ENCODE measurements at regions not wholly inside any gene's neighbourhood (a gene's known extent, or its start where the extent isn't known, plus 50 kb on each side); places are given as distances from the start of the nearest gene placed in this dataset.

GRCh38 chr15:39211108-39211979 lies 369.5 kb upstream of the THBS1 start (continued):
- TF ChIP-seq, protein P1, sequence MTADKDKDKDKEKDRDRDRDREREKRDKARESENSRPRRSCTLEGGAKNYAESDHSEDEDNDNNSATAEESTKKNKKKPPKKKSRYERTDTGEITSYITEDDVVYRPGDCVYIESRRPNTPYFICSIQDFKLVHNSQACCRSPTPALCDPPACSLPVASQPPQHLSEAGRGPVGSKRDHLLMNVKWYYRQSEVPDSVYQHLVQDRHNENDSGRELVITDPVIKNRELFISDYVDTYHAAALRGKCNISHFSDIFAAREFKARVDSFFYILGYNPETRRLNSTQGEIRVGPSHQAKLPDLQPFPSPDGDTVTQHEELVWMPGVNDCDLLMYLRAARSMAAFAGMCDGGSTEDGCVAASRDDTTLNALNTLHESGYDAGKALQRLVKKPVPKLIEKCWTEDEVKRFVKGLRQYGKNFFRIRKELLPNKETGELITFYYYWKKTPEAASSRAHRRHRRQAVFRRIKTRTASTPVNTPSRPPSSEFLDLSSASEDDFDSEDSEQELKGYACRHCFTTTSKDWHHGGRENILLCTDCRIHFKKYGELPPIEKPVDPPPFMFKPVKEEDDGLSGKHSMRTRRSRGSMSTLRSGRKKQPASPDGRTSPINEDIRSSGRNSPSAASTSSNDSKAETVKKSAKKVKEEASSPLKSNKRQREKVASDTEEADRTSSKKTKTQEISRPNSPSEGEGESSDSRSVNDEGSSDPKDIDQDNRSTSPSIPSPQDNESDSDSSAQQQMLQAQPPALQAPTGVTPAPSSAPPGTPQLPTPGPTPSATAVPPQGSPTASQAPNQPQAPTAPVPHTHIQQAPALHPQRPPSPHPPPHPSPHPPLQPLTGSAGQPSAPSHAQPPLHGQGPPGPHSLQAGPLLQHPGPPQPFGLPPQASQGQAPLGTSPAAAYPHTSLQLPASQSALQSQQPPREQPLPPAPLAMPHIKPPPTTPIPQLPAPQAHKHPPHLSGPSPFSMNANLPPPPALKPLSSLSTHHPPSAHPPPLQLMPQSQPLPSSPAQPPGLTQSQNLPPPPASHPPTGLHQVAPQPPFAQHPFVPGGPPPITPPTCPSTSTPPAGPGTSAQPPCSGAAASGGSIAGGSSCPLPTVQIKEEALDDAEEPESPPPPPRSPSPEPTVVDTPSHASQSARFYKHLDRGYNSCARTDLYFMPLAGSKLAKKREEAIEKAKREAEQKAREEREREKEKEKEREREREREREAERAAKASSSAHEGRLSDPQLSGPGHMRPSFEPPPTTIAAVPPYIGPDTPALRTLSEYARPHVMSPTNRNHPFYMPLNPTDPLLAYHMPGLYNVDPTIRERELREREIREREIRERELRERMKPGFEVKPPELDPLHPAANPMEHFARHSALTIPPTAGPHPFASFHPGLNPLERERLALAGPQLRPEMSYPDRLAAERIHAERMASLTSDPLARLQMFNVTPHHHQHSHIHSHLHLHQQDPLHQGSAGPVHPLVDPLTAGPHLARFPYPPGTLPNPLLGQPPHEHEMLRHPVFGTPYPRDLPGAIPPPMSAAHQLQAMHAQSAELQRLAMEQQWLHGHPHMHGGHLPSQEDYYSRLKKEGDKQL (CRISPR knock-in tag; IDR thresholded peaks at IDR 0.05; ENCODE audit: low read depth), result peak; percentile 93
- TF ChIP-seq ZIK1 (CRISPR knock-in tag; IDR thresholded peaks at IDR 0.05; ENCODE audit: borderline replicate concordance, low read depth) (no peak), CEBPG (CRISPR knock-in tag; IDR thresholded peaks at IDR 0.05) (peak; percentile 83), TFE3 (CRISPR knock-in tag; IDR thresholded peaks at IDR 0.05) (peak; percentile 91), KAT7 (CRISPR knock-in tag; IDR thresholded peaks at IDR 0.05; ENCODE audit: borderline replicate concordance) (0 out of 2 replicates have a peak, but pooled peaks have one; percentile 47), TBX3 (IDR thresholded peaks at IDR 0.05; ENCODE audit: borderline replicate concordance) (peak; percentile 71; the same call in 1 of the 2 replicates), ETV6 (CRISPR knock-in tag; conservative IDR thresholded peaks at IDR 0.05) (no peak), MED13 (CRISPR knock-in tag; IDR thresholded peaks at IDR 0.05) (peak; percentile 90), IRF2 (CRISPR knock-in tag; IDR thresholded peaks at IDR 0.05) (peak; percentile 46; the same call in 1 of the 2 replicates), ZBTB37 (CRISPR knock-in tag; IDR thresholded peaks at IDR 0.05) (0 out of 2 replicates have a peak, but pooled peaks have one; percentile 56), FOSL2 (CRISPR knock-in tag; IDR thresholded peaks at IDR 0.05) (peak; percentile 86), TRIM22 (IDR thresholded peaks at IDR 0.05) (no peak), ZNF607 (CRISPR knock-in tag; IDR thresholded peaks at IDR 0.05; ENCODE audit: borderline replicate concordance) (no peak), ZNF792 (CRISPR knock-in tag; IDR thresholded peaks at IDR 0.05) (peak; percentile 53; the same call in 1 of the 2 replicates), SAP130 (CRISPR knock-in tag; IDR thresholded peaks at IDR 0.05; ENCODE audit: low read depth) (peak; percentile 69), TOPORS (CRISPR knock-in tag; IDR thresholded peaks at IDR 0.05) (no peak), FOXK1 (CRISPR knock-in tag; IDR thresholded peaks at IDR 0.05; ENCODE audit: borderline replicate concordance, low read depth) (peak; percentile 36; the same call in 1 of the 2 replicates), ZNF644 (CRISPR knock-in tag; IDR thresholded peaks at IDR 0.05; ENCODE audit: low read depth) (0 out of 2 replicates have a peak, but pooled peaks have one; percentile 6)
- TF ChIP-seq, protein P2, sequence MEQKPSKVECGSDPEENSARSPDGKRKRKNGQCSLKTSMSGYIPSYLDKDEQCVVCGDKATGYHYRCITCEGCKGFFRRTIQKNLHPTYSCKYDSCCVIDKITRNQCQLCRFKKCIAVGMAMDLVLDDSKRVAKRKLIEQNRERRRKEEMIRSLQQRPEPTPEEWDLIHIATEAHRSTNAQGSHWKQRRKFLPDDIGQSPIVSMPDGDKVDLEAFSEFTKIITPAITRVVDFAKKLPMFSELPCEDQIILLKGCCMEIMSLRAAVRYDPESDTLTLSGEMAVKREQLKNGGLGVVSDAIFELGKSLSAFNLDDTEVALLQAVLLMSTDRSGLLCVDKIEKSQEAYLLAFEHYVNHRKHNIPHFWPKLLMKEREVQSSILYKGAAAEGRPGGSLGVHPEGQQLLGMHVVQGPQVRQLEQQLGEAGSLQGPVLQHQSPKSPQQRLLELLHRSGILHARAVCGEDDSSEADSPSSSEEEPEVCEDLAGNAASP (CRISPR knock-in tag; IDR thresholded peaks at IDR 0.05; ENCODE audit: borderline replicate concordance), result peak; percentile 27; the same call in 1 of the 2 replicates
